Neuronal stem cell (in vitro differentiated cells): ENCODE measurements at regions not wholly inside any gene's neighbourhood (a gene's known extent, or its start where the extent isn't known, plus 50 kb on each side); places are given as distances from the start of the nearest gene placed in this dataset.

ENCODE experiments used
- DNase-seq: peaks from one replicate; pipeline ENCODE4 v3.0.0-alpha.2; 2013; ENCODE audit warnings: low spot score
- H2AFZ ChIP-seq: one replicate; pipeline ENCODE4 v1.6.1; 2013; ENCODE audit warnings: mild to moderate bottlenecking, low read length, inconsistent platforms
- H2AK5ac ChIP-seq: 2 replicates; pipeline ENCODE4 v1.6.1; 2013; ENCODE audit warnings: low read depth, mild to moderate bottlenecking, inconsistent platforms, low read length, moderate library complexity, mixed read lengths
- H2BK120ac ChIP-seq: 2 replicates; pipeline ENCODE4 v1.6.1; 2013; ENCODE audit warnings: low read depth, mild to moderate bottlenecking, inconsistent platforms, low read length, moderate library complexity, mixed read lengths
- H2BK12ac ChIP-seq: one replicate; pipeline ENCODE4 v1.6.1; 2013; ENCODE audit warnings: low read length, inconsistent platforms
- H2BK15ac ChIP-seq: 2 replicates; pipeline ENCODE4 v1.6.1; 2013; ENCODE audit warnings: mild to moderate bottlenecking, low read length, inconsistent platforms, mixed read lengths
- H2BK5ac ChIP-seq: one replicate; pipeline ENCODE4 v1.6.1; 2013; ENCODE audit warnings: inconsistent platforms, mild to moderate bottlenecking, low read length, moderate library complexity
- H3K14ac ChIP-seq: one replicate; pipeline ENCODE4 v1.6.1; 2013; ENCODE audit warnings: low read length, inconsistent platforms
- H3K18ac ChIP-seq: 2 replicates; pipeline ENCODE4 v1.6.1; 2013; ENCODE audit warnings: low read length, inconsistent platforms
- H3K23ac ChIP-seq: 2 replicates; pipeline ENCODE4 v1.6.1; 2013; ENCODE audit warnings: low read depth, mild to moderate bottlenecking, mixed read lengths, low read length, inconsistent platforms; ENCODE audit not compliant: poor library complexity
- H3K27ac ChIP-seq: replicated peaks from 3 replicates; pipeline ENCODE4 v1.5.1; 2013; ENCODE audit warnings: low read length, inconsistent platforms
- H3K27me3 ChIP-seq, 3 experiments: 2 replicates each; pipeline ENCODE4 v1.6.1; 2013; ENCODE audit warnings: low read length in 3 of 3, mild to moderate bottlenecking in 2 of 3, inconsistent platforms in 1 of 3, low read depth in 1 of 3, mixed read lengths in 1 of 3, moderate library complexity in 1 of 3; ENCODE audit not compliant: control insufficient read depth in 3 of 3, insufficient read depth in 3 of 3
- H3K36me3 ChIP-seq, 2 donors: replicated peaks in 1 of 2; 2 replicates each; pipeline ENCODE4 v1.6.1; 2013; ENCODE audit warnings: low read length in 2 of 2; ENCODE audit not compliant: control insufficient read depth in 2 of 2, insufficient read depth in 2 of 2
- H3K4ac ChIP-seq: 2 replicates; pipeline ENCODE4 v1.6.1; 2013; ENCODE audit warnings: inconsistent platforms, mild to moderate bottlenecking, low read length, moderate library complexity
- H3K4me1 ChIP-seq, 2 donors: 1 replicate in 1 of 2; 2 replicates in 1 of 2; pipeline ENCODE4 v1.6.1; 2013; ENCODE audit warnings: low read length in 2 of 2, low read depth in 1 of 2; ENCODE audit not compliant: control insufficient read depth in 2 of 2, insufficient read depth in 1 of 2
- H3K4me2 ChIP-seq: one replicate; pipeline ENCODE4 v1.6.1; 2013; ENCODE audit warnings: mild to moderate bottlenecking, low read length, inconsistent platforms; ENCODE audit not compliant: insufficient read depth, poor library complexity, severe bottlenecking
- H3K4me3 ChIP-seq, 2 donors: 2 replicates each; pipeline ENCODE4 v1.5.1; 2013; ENCODE audit warnings: low read length in 2 of 2, mild to moderate bottlenecking in 2 of 2, inconsistent platforms in 1 of 2, moderate library complexity in 1 of 2
- H3K79me1 ChIP-seq: one replicate; pipeline ENCODE4 v1.6.1; 2013; ENCODE audit warnings: low read depth, mild to moderate bottlenecking, inconsistent platforms, low read length, moderate library complexity
- H3K9ac ChIP-seq: one replicate; pipeline ENCODE4 v1.6.1; 2013; ENCODE audit warnings: mild to moderate bottlenecking, low read depth, low read length, inconsistent platforms; ENCODE audit not compliant: poor library complexity
- H3K9me3 ChIP-seq, 2 donors: replicated peaks in 1 of 2; 2 replicates each; pipeline versions ENCODE3 to v1.6.1; 2013; ENCODE audit warnings: low read length in 2 of 2, mild to moderate bottlenecking in 2 of 2, inconsistent platforms in 1 of 2, low read depth in 1 of 2, mixed read lengths in 1 of 2, moderate library complexity in 1 of 2; ENCODE audit not compliant: control insufficient read depth in 2 of 2, insufficient read depth in 1 of 2
- H4K8ac ChIP-seq: one replicate; pipeline ENCODE4 v1.6.1; 2013; ENCODE audit warnings: low read depth, mild to moderate bottlenecking, inconsistent platforms, low read length, moderate library complexity
- H4K91ac ChIP-seq: one replicate; pipeline ENCODE4 v1.6.1; 2013; ENCODE audit warnings: low read length, low read depth, mild to moderate bottlenecking, inconsistent platforms; ENCODE audit not compliant: poor library complexity
- WGBS, 2 donors: extraction: QIAGEN DNeasy Blood & Tissue Kit; methylation state at CpG; one replicate each; pipeline ENCODE4 v1.1.7; 2013; ENCODE audit warnings: missing lambda C conversion rate in 2 of 2, mixed read lengths in 1 of 2; ENCODE audit not compliant: insufficient read length in 2 of 2, insufficient replicate concordance in 1 of 2; ENCODE audit errors: extremely low coverage in 2 of 2; 5-methylcytosine and 5-hydroxymethylcytosine counted together

- H2BK12ac ChIP-seq, result no peak overlapping the region
- no peak overlapping the region for H3K4ac ChIP-seq
- H3K9me3 ChIP-seq, result no peaks in the 10 kb centered on the region
- no peak overlapping the region for H2BK15ac ChIP-seq
- WGBS, 2 donors, result no CpG with 5 or more reads among the region's 3 CpGs
- no peak overlapping the region for H3K4me3 ChIP-seq
- H3K9ac ChIP-seq, result no peak overlapping the region
- peaks cover 0 to 3% of the 10 kb centered on the region in 2 donors for H3K4me1 ChIP-seq
- H3K23ac ChIP-seq, result no peak overlapping the region
- no peak overlapping the region for H2AK5ac ChIP-seq
- no peak overlapping the region for H3K27ac ChIP-seq
- H3K27me3 ChIP-seq, result no peaks in the 10 kb centered on the region
- H3K36me3 ChIP-seq, result no peaks in the 10 kb centered on the region
- no peak overlapping the region for H3K14ac ChIP-seq
- no peaks in the 10 kb centered on the region for H3K79me1 ChIP-seq
- H2BK5ac ChIP-seq, result no peak overlapping the region
- no peak overlapping the region for H4K91ac ChIP-seq
- no peak overlapping the region for H4K8ac ChIP-seq
- no peak overlapping the region for H3K4me2 ChIP-seq
- H2AFZ ChIP-seq, result no peak overlapping the region
- no peak overlapping the region for H3K18ac ChIP-seq
- no peak overlapping the region for H2BK120ac ChIP-seq
- DNase-seq, result no peak
Measured at GRCh38 chr4:98793658-98794057, 135.2 kb upstream of the TSPAN5 start.

GRCh38 chr4:98786866-98787265, 128.5 kb upstream of the TSPAN5 start:
- H3K4ac ChIP-seq, result no peak overlapping the region
- no CpG with 5 or more reads among the region's 6 CpGs for WGBS, 2 donors
- no peak overlapping the region for H3K14ac ChIP-seq
- no peak overlapping the region for H2BK5ac ChIP-seq
- H3K9me3 ChIP-seq, result no peaks in the 10 kb centered on the region
- no peak overlapping the region for H4K91ac ChIP-seq
- H3K4me2 ChIP-seq, result no peak overlapping the region
- no peak overlapping the region for H3K18ac ChIP-seq
- no peaks in the 10 kb centered on the region for H3K27me3 ChIP-seq
- H3K23ac ChIP-seq, result no peak overlapping the region
- H3K27ac ChIP-seq, result no peak overlapping the region
- H2BK12ac ChIP-seq, result no peak overlapping the region
- H2BK15ac ChIP-seq, result no peak overlapping the region
- H2BK120ac ChIP-seq, result no peak overlapping the region
- no peaks in the 10 kb centered on the region for H3K4me1 ChIP-seq
- no peak for DNase-seq
- H3K79me1 ChIP-seq, result no peaks in the 10 kb centered on the region
- H3K4me3 ChIP-seq, result no peak overlapping the region
- H2AK5ac ChIP-seq, result no peak overlapping the region
- H3K36me3 ChIP-seq, result no peaks in the 10 kb centered on the region
- no peak overlapping the region for H3K9ac ChIP-seq
- H4K8ac ChIP-seq, result no peak overlapping the region
- no peak overlapping the region for H2AFZ ChIP-seq

- no peak overlapping the region for H2BK5ac ChIP-seq
- H3K9ac ChIP-seq, result no peak overlapping the region
- no peak overlapping the region for H2BK120ac ChIP-seq
- no peak overlapping the region for H4K91ac ChIP-seq
- H2AFZ ChIP-seq, result no peak overlapping the region
- no peak overlapping the region for H2AK5ac ChIP-seq
- H3K27me3 ChIP-seq, result no peaks in the 10 kb centered on the region
- H3K36me3 ChIP-seq, result no peaks in the 10 kb centered on the region
- H2BK12ac ChIP-seq, result no peak overlapping the region
- no peak overlapping the region for H3K4me2 ChIP-seq
- no peak overlapping the region for H4K8ac ChIP-seq
- no peak overlapping the region for H3K4me3 ChIP-seq
- H2BK15ac ChIP-seq, result no peak overlapping the region
- H3K4me1 ChIP-seq, result no peaks in the 10 kb centered on the region
- H3K14ac ChIP-seq, result no peak overlapping the region
- no peak overlapping the region for H3K23ac ChIP-seq
- no peak overlapping the region for H3K18ac ChIP-seq
- H3K27ac ChIP-seq, result no peak overlapping the region
- no peak for DNase-seq
- H3K9me3 ChIP-seq, result no peaks in the 10 kb centered on the region
- no peak overlapping the region for H3K4ac ChIP-seq
- no peaks in the 10 kb centered on the region for H3K79me1 ChIP-seq
- WGBS, 2 donors, result no CpG with 5 or more reads among the region's 4 CpGs
Measured at GRCh38 chr4:98784947-98785706, 126.7 kb upstream of the TSPAN5 start.

GRCh38 chr4:98781641-98782357, 123.4 kb upstream of the TSPAN5 start:
- Histone ChIP-seq H3K23ac (no peak overlapping the region), H3K4ac (no peak overlapping the region), H3K4me2 (no peak overlapping the region), H3K9ac (no peak overlapping the region), H3K14ac (no peak overlapping the region), H4K8ac (no peak overlapping the region), H3K4me3 (no peak overlapping the region), H2BK12ac (no peak overlapping the region), H2AK5ac (no peak overlapping the region), H3K4me1 (peaks cover 0 to 2% of the 10 kb centered on the region in 2 donors), H3K79me1 (no peaks in the 10 kb centered on the region), H2BK5ac (no peak overlapping the region), H3K18ac (no peak overlapping the region), H3K36me3 (no peaks in the 10 kb centered on the region), H2BK15ac (no peak overlapping the region), H4K91ac (no peak overlapping the region), H2AFZ (no peak overlapping the region), H3K9me3 (no peaks in the 10 kb centered on the region), H3K27me3 (peaks cover 0 to 2% (median 0%) of the 10 kb centered on the region in 3 experiments), H3K27ac (no peak overlapping the region), H2BK120ac (no peak overlapping the region)
- no peak for DNase-seq
- WGBS, 2 donors, result no CpG with 5 or more reads among the region's 5 CpGs
